ENCODE measurements at regions not wholly inside any gene's neighbourhood (a gene's known extent, or its start where the extent isn't known, plus 50 kb on each side); places are given as distances from the start of the nearest gene placed in this dataset.
A peak's percentile ranks its signal among the peaks of the same experiment; 100 is the strongest.
"Not testable (repeated sequence)": the region's sequence is repeated elsewhere in the genome, so short reads cannot be mapped to it uniquely, and the experiment has no call there.

DNA sequence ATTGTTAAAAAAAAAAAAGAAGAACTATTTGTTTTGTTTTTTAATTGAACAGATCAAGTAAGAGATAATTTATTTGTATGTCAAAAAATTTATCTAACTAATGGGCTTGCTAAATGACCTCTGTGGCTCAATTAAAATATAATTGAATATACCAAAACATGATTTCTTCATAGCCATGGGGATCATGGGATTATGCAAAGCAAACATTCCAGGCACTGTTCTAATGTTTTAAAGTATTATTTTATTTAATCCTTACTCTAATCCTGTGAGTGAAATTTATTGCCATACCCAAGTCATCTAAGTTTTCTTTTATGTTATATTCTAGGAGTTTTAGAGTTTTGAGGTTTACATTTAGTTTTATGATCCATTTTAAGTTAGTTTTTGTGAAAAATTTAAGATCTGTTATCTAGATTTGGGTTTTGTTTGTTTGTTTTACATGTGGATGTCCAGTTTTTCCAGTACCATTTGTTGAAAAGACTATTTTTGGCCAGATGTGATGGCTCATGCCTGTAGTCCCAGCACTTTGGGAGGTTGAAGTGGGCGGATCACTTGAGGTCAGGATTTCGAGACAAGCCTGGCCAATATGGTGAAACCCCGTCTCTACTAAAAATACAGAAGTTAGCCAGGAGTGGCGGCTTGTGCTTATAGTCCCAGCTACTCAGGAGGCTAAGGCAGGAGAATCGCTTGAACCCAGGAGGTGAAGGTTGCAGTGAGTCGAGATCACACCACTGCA lies 52.3 kb upstream of the CNOT10 start:
- DNase-seq: peak; percentile 59

DNA sequence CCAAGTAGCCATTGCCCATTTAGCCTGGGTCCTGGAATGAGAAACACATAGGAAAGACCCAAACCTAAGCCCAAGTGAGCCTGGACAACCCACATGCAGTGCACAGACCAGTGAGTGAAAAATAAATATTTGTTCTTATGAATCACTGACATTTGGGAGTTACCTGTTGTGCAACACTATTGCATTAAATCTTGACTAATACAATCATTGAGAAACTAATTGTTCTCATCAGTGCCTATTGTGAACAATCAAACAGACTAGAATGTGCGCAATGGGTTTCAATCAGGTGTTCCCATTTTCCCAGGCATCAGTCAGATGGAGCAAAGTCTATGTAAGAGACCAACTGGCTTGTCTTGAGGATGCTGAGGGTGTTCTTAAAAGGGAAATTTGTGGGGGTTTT lies 54.7 kb upstream of the CNOT10 start:
- DNase-seq: peak; percentile 77

GRCh38 chr3:32626631-32627030 lies 56.0 kb upstream of the DYNC1LI1 start:
- no peak for DNase-seq

- not testable (repeated sequence) for DNase-seq
These were observed 55.0 kb upstream of the DYNC1LI1 start for GRCh38 chr3:32625543-32626176.

- no peak for DNase-seq
These were observed 52.9 kb upstream of the DYNC1LI1 start for GRCh38 chr3:32623532-32623931.

DNA sequence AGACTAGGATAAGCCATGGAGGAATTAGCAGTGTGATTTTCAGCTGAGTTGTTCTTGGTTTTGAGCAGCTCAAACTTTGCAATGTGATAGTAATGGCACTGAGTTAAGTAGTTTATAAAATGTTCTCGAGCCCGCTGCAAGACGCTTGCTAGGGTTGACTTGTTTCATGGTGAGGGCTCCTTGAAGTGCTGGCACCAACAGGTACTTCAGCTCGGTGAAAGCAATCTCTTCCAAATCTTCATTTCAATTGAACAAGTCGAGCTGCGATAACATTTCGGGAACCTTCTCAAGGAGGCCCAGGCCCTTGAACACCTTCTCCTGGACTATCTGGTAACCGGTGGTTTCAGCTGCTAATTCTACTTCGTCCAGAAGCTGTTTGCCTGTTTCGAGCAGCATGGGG lies 50.8 kb upstream of the DYNC1LI1 start:
- DNase-seq: no peak

DNA sequence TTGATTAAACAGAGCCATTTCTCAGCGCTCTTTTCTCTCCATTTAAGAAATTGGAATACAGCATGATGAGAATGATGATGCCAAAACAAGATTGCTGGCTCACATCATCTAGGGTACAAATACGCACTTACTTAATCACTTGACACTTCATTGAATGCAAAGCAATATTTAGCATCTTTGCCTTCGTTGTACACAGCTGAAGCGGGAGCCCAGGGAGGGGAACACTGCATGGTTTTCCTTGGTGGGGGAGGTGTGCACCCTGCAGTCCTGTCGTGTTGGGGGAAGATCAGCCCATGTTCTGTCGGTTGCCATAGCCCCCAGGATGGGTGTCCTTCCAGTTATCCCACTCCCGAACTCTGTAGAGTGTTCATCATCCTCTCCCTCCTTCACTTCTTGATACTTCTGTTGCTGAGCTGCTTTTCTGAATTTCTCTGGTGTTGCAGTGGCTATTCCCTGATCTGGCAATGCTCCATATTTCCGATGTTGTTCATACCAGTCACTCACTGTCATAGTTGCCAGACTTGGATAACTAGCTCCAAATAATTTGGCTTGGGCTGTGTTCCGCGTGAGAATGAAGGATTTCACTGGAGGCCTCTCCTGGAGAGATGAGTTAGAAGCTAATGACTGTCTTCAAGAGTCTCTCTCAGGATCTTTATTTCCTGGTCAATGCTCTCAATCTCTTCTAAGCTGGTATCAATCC lies 50.1 kb upstream of the DYNC1LI1 start:
- no peak for DNase-seq
